ENCODE measurements at regions not wholly inside any gene's neighbourhood (a gene's known extent, or its start where the extent isn't known, plus 50 kb on each side); places are given as distances from the start of the nearest gene placed in this dataset.

GRCh38 chr15:96497951-96498350, 167.5 kb downstream of the NR2F2 start:
- ATAC-seq: no peak
- TF ChIP-seq ISL1 (CRISPR knock-in tag; IDR thresholded peaks at IDR 0.05) (no peak), PATZ1 (CRISPR knock-in tag; IDR thresholded peaks at IDR 0.05; ENCODE audit: borderline replicate concordance) (no peak), ZFP3 (CRISPR knock-in tag; IDR thresholded peaks at IDR 0.05) (no peak), OSR1 (CRISPR knock-in tag; IDR thresholded peaks at IDR 0.05) (no peak), SNAI2 (CRISPR knock-in tag; IDR thresholded peaks at IDR 0.05) (no peak), RARB (CRISPR knock-in tag; IDR thresholded peaks at IDR 0.05) (no peak), ZNF565 (CRISPR knock-in tag; conservative IDR thresholded peaks at IDR 0.05; ENCODE audit: low read depth) (no peak), POU6F1 (CRISPR knock-in tag; IDR thresholded peaks at IDR 0.05; ENCODE audit: borderline replicate concordance, low read depth) (no peak), ESRRG (CRISPR knock-in tag; IDR thresholded peaks at IDR 0.05) (no peak), ZNF8 (CRISPR knock-in tag; IDR thresholded peaks at IDR 0.05) (no peak), ARNTL (CRISPR knock-in tag; IDR thresholded peaks at IDR 0.05; ENCODE audit: borderline replicate concordance, low read depth) (no peak), GLIS3 (CRISPR knock-in tag; IDR thresholded peaks at IDR 0.05) (no peak), CREB5 (CRISPR knock-in tag; IDR thresholded peaks at IDR 0.05; ENCODE audit: low read depth) (no peak), ZC3H10 (CRISPR knock-in tag; IDR thresholded peaks at IDR 0.05) (no peak), TOX (CRISPR knock-in tag; IDR thresholded peaks at IDR 0.05; ENCODE audit: borderline replicate concordance) (no peak), ZNF70 (CRISPR knock-in tag; IDR thresholded peaks at IDR 0.05) (no peak), TSHZ2 (CRISPR knock-in tag; IDR thresholded peaks at IDR 0.05) (no peak), PPARA (CRISPR knock-in tag; IDR thresholded peaks at IDR 0.05; ENCODE audit: borderline replicate concordance) (no peak)

GRCh38 chr15:96500508-96500907, 170.0 kb downstream of the NR2F2 start:
- ATAC-seq: no peak
- TF ChIP-seq ARNTL (CRISPR knock-in tag; IDR thresholded peaks at IDR 0.05; ENCODE audit: borderline replicate concordance, low read depth) (no peak), CSRNP3 (CRISPR knock-in tag; IDR thresholded peaks at IDR 0.05) (no peak), TOX (CRISPR knock-in tag; IDR thresholded peaks at IDR 0.05; ENCODE audit: borderline replicate concordance) (no peak), SNAI2 (CRISPR knock-in tag; IDR thresholded peaks at IDR 0.05) (no peak), CSDC2 (CRISPR knock-in tag; IDR thresholded peaks at IDR 0.05) (no peak), TCF4 (CRISPR knock-in tag; IDR thresholded peaks at IDR 0.05; ENCODE audit: borderline replicate concordance) (no peak), ESRRG (CRISPR knock-in tag; IDR thresholded peaks at IDR 0.05) (no peak), TSHZ2 (CRISPR knock-in tag; IDR thresholded peaks at IDR 0.05) (no peak), ZNF70 (CRISPR knock-in tag; IDR thresholded peaks at IDR 0.05) (no peak), OSR1 (CRISPR knock-in tag; IDR thresholded peaks at IDR 0.05) (no peak), POU6F1 (CRISPR knock-in tag; IDR thresholded peaks at IDR 0.05; ENCODE audit: borderline replicate concordance, low read depth) (no peak), ZNF8 (CRISPR knock-in tag; IDR thresholded peaks at IDR 0.05) (no peak), PATZ1 (CRISPR knock-in tag; IDR thresholded peaks at IDR 0.05; ENCODE audit: borderline replicate concordance) (no peak), ISL1 (CRISPR knock-in tag; IDR thresholded peaks at IDR 0.05) (no peak), RARB (CRISPR knock-in tag; IDR thresholded peaks at IDR 0.05) (no peak), BACH2 (CRISPR knock-in tag; IDR thresholded peaks at IDR 0.05; ENCODE audit: borderline replicate concordance) (no peak)

All from SK-N-SH treated with all-trans-retinoic acid at 6 μM for 48 hours (cell line).